RWPE1 (cell line): ENCODE measurements at regions not wholly inside any gene's neighbourhood (a gene's known extent, or its start where the extent isn't known, plus 50 kb on each side); places are given as distances from the start of the nearest gene placed in this dataset.

Experiments
- CTCF ChIA-PET: fragments of 350-600 bp; sonication (Branson Sonifier 250); formaldehyde crosslinking; extraction: SDS; loops from one replicate; lab custom pipeline; 2021; lab: Yijun Ruan, JAX
- POLR2A ChIA-PET: fragments of 400-600 bp; formaldehyde crosslinking; extraction: SDS; loops from one replicate; lab custom pipeline; 2020; ENCODE audit warnings: antibody characterized with exemption; ENCODE audit not compliant: low non-redundant PET; lab: Yijun Ruan, JAX
- DNase-seq: peaks from one replicate; pipeline ENCODE4 v3.0.0; 2012; ENCODE audit warnings: low spot score
- H3K27ac ChIP-seq: fragments of 450-650 bp; 2 replicates; pipeline ENCODE4 v1.5.1; 2017
- CTCF ChIP-seq: fragments of 450-650 bp; conservative IDR thresholded peaks from 2 replicates; pipeline ENCODE4 v1.5.1; 2017; ENCODE audit warnings: low read depth, mild to moderate bottlenecking

DNA sequence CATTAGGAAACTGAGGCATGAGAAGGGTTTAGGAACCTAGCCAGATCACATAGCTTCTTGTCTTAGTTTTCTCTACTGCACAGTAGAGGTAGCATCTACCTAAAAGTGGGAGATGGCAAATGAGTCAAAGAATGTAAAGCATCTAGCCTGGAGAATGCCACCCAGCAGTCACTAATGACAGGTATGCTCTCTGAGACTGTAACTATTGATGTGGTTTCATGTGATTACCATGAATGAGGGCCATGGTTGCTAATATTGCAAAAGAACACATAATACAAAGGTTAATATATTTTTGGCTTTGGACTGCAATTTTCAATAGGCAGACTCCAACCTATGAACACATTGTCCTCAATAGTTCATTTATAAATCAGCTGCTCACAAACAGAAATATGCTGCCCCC lies 389.9 kb downstream of the GRIN2B start:
- TF ChIP-seq CTCF = no peak
- POLR2A ChIA-PET = no interaction called here
- CTCF ChIA-PET = interaction anchor here (0.5 kb wide), 1 partner anchor 17 kb away, joined by 3 read pairs; no protein-coding TSS in a partner anchor
- no peak overlapping the region for H3K27ac ChIP-seq
- DNase-seq = no peak

DNA sequence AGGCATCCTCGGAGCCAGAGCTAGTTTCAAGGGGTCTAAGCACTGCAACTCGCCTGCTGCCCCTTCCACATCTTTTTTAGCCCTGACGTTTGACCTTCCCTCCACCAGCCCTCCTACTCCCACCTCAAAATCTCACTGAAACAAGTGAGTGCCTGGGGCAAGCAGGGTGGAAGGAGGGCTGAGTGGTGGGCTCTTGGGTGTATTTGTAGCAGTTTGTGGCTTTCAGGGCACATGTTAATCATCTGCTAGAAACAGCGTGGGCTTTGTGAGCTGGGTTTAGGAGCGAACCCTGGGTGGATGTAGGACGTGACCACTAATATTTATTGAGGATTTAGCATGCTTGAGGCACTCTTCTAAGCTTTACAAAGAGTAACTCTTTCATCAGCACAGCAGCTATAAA lies 390.3 kb downstream of the GRIN2B start:
- no peak overlapping the region for H3K27ac ChIP-seq
- CTCF ChIA-PET = no interaction called here
- POLR2A ChIA-PET = no interaction called here
- TF ChIP-seq CTCF = no peak
- no peak for DNase-seq

GRCh38 chr12:13588574-13588973 lies 392.0 kb downstream of the EMP1 start:
- CTCF ChIA-PET = no interaction called here
- TF ChIP-seq CTCF = no peak
- DNase-seq = no peak
- H3K27ac ChIP-seq = no peak overlapping the region
- POLR2A ChIA-PET = no interaction called here

DNA sequence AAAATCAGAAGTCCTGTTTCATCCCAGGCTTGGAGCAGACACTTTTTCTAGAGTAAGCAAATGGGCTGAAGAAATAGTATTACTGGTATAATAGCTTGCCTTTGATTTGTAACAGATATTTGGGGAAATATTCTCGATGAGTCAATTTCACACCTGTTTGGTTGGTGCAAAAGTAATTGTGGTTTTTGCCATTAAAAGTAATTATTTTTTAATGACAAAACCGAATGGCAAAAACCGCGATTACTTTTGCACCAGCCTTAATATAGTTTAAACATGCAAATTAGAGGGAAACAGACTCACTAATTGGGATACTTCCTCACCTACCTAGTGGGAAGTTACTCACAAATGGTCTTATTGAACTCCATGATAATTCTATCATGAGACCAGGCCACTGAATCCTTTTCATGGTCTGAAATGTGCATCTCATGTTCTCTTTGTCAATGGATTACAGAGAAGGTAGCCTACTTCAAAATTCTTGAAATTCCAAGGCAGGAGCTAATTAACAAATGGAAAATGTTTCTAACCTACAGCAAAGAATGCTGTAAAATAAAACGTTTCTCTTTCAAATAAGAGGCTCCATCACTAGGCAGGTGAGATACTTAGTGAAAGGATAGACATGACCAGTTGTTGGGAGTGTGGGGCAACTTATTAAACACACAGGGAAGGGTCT lies 391.3 kb downstream of the EMP1 start:
- ChIA-PET POLR2A (no interaction called here), CTCF (interaction anchor here (0.6 kb wide), 1 partner anchor 650 kb away, joined by 3 read pairs; no protein-coding TSS in a partner anchor)
- TF ChIP-seq CTCF = no peak
- no peak for DNase-seq
- no peak overlapping the region for H3K27ac ChIP-seq

GRCh38 chr12:13586361-13586760 lies 389.8 kb downstream of the EMP1 start:
- no peak for TF ChIP-seq CTCF
- ChIA-PET POLR2A (no interaction called here), CTCF (no interaction called here)
- no peak overlapping the region for H3K27ac ChIP-seq
- no peak for DNase-seq

DNA sequence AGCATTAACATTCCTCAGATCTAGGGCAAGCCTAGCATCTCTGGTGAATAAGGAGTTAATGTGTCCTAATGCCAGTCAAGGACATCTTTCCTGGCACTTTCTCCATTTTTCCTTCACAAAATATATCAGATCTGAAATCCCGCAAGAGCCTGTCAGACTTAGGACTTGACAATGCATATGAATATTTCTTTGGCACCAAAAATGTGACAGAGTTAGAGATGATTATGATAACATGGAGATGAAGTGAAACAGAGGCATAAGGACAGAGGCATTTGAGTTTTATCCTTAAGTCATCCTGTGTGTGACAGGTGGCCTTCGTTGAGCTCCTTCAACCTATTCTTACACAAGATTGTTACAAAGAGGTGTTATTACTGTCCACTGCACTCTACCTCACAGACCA lies 388.0 kb downstream of the EMP1 start:
- TF ChIP-seq CTCF = no peak
- no peak for DNase-seq
- CTCF ChIA-PET = interaction anchor here (0.5 to 0.6 kb wide), 2 partner anchors 350 to 1925 kb away, joined by 3 to 4 read pairs; no protein-coding TSS in a partner anchor
- no peak overlapping the region for H3K27ac ChIP-seq
- POLR2A ChIA-PET = no interaction called here
